SK-N-SH (cell line): ENCODE measurements at regions not wholly inside any gene's neighbourhood (a gene's known extent, or its start where the extent isn't known, plus 50 kb on each side); places are given as distances from the start of the nearest gene placed in this dataset.

ENCODE experiments used
- CTCF ChIA-PET: fragments of 300-600, 350-600 bp; formaldehyde crosslinking; extraction: SDS; loops from one replicate; lab custom pipeline; 2021; lab: Yijun Ruan, JAX
- POLR2A ChIA-PET: fragments of 350-600 bp; sonication (Branson Sonifier 250); formaldehyde crosslinking; extraction: SDS; loops from one replicate; lab custom pipeline; 2020; ENCODE audit warnings: antibody characterized with exemption, inconsistent platforms; lab: Yijun Ruan, JAX
- DNase-seq: peaks from one replicate; pipeline ENCODE4 v3.0.0; 2012
- H2AFZ ChIP-seq: fragments of 200-600 bp; sonication (generic); 2 replicates; pipeline ENCODE4 v1.8.1; 2016; ENCODE audit warnings: antibody characterized with exemption, mild to moderate bottlenecking, low read depth
- H3F3A ChIP-seq: fragments of 200-600 bp; sonication (generic); replicated peaks from 2 replicates; pipeline ENCODE3; 2016; ENCODE audit warnings: antibody characterized with exemption, mild to moderate bottlenecking; ENCODE audit not compliant: insufficient read depth
- H3K27ac ChIP-seq, 2 experiments: fragments of 200-500 bp in 1 of 2; fragments of 200-600 bp in 1 of 2; sonication (Bioruptor generic) in 1 of 2; sonication (generic), shearing (Covaris generic) in 1 of 2; 2 replicates each; pipeline versions ENCODE4 v1.5.1 to v1.6.1; 2014 to 2016; ENCODE audit warnings: low read depth in 2 of 2, inconsistent platforms in 1 of 2, low read length in 1 of 2, mild to moderate bottlenecking in 1 of 2, mixed read lengths in 1 of 2
- H3K27me3 ChIP-seq: fragments of 200-600 bp; sonication (generic), shearing (Covaris generic); 2 replicates; pipeline ENCODE4 v1.6.1; 2016; ENCODE audit warnings: mixed run types; ENCODE audit not compliant: insufficient read depth
- H3K36me3 ChIP-seq, 2 experiments: fragments of 200-500 bp in 1 of 2; fragments of 200-600 bp in 1 of 2; sonication (Bioruptor generic) in 1 of 2; sonication (generic) in 1 of 2; replicated peaks in 1 of 2; 2 replicates each; pipeline versions ENCODE3 to v1.5.1; 2014 to 2016; ENCODE audit warnings: low read length in 1 of 2, mild to moderate bottlenecking in 1 of 2; ENCODE audit not compliant: insufficient read depth in 2 of 2, control insufficient read depth in 1 of 2
- H3K4me1 ChIP-seq, 2 experiments: fragments of 200-500 bp in 1 of 2; fragments of 200-600 bp in 1 of 2; sonication (Bioruptor generic) in 1 of 2; sonication (generic), shearing (Covaris generic) in 1 of 2; 2 replicates each; pipeline versions ENCODE4 v1.5.1 to v1.6.1; 2014 to 2016; ENCODE audit warnings: low read depth in 1 of 2, low read length in 1 of 2, mixed run types in 1 of 2; ENCODE audit not compliant: insufficient read depth in 2 of 2, control insufficient read depth in 1 of 2
- H3K4me2 ChIP-seq: fragments of 200-600 bp; sonication (generic), shearing (Covaris generic); 2 replicates; pipeline ENCODE4 v1.6.1; 2017; ENCODE audit warnings: mixed run types
- H3K4me3 ChIP-seq, 2 experiments: fragments of 200-500 bp in 1 of 2; fragments of 200-600 bp in 1 of 2; sonication (Bioruptor generic) in 1 of 2; sonication (generic), shearing (Covaris generic) in 1 of 2; 2 replicates each; pipeline versions ENCODE4 v1.5.1 to v1.8.1; 2014 to 2016; ENCODE audit warnings: low read depth in 2 of 2, inconsistent platforms in 1 of 2, low read length in 1 of 2, mild to moderate bottlenecking in 1 of 2, mixed read lengths in 1 of 2, moderate library complexity in 1 of 2
- H3K79me2 ChIP-seq: fragments of 200-600 bp; sonication (generic); 2 replicates; pipeline ENCODE4 v1.8.1; 2017; ENCODE audit warnings: mild to moderate bottlenecking; ENCODE audit not compliant: insufficient read depth
- H3K9ac ChIP-seq: fragments of 200-600 bp; sonication (generic); 2 replicates; pipeline ENCODE4 v1.6.1; 2017; ENCODE audit warnings: mixed run types
- H3K9me2 ChIP-seq: fragments of 200-600 bp; sonication (generic); 2 replicates; pipeline ENCODE4 v1.6.1; 2017; ENCODE audit warnings: mixed run types
- H3K9me3 ChIP-seq: fragments of 200-600 bp; sonication (generic); 2 replicates; pipeline ENCODE4 v1.6.1; 2017; ENCODE audit warnings: mixed run types, mild to moderate bottlenecking, moderate library complexity
- H4K20me1 ChIP-seq: fragments of 200-600 bp; sonication (generic); 2 replicates; pipeline ENCODE4 v1.6.1; 2017; ENCODE audit warnings: mild to moderate bottlenecking, mixed run types; ENCODE audit not compliant: insufficient read depth
- CHD2 ChIP-seq: fragments of 150-350 bp; IDR thresholded peaks from 2 replicates; pipeline ENCODE4 v1.6.1; 2018; ENCODE audit warnings: low read length; ENCODE audit not compliant: partially characterized antibody
- EZH2phosphoT487 ChIP-seq: fragments of 200-600 bp; sonication (generic); IDR thresholded peaks from 2 replicates; pipeline ENCODE4 v1.6.1; 2017; ENCODE audit warnings: low read depth, mixed run types, mild to moderate bottlenecking, antibody characterized with exemption, moderate library complexity, borderline replicate concordance
- GABPA ChIP-seq: IDR thresholded peaks from 2 replicates; pipeline ENCODE4 v1.4.0; 2012; ENCODE audit warnings: low read depth, mild to moderate bottlenecking
- POLR2AphosphoS5 ChIP-seq: IDR thresholded peaks from 2 replicates; pipeline ENCODE4 v1.6.1; 2012; ENCODE audit warnings: low read depth, low read length
- RAD21 ChIP-seq: IDR thresholded peaks from 2 replicates; pipeline ENCODE4 v1.6.1; 2012; ENCODE audit warnings: mild to moderate bottlenecking, low read length
- WGBS: methylation state at CpG from one replicate; pipeline ENCODE4 v1.1.6; 2017; ENCODE audit warnings: low lambda C conversion rate; 5-methylcytosine and 5-hydroxymethylcytosine counted together
- TF ChIP-seq, protein P1 (sequence below): IDR thresholded peaks from 2 replicates; pipeline ENCODE4 v1.4.0; 2012; ENCODE audit warnings: low read depth, borderline replicate concordance
- TF ChIP-seq, protein P2 (sequence below): fragments of 200-600 bp; sonication (generic); IDR thresholded peaks from 2 replicates; pipeline ENCODE4 v1.6.1; 2017; ENCODE audit warnings: antibody characterized with exemption, mild to moderate bottlenecking, moderate library complexity
- TF ChIP-seq, protein P3 (sequence below): IDR thresholded peaks from 2 replicates; pipeline ENCODE4; 2012

DNA sequence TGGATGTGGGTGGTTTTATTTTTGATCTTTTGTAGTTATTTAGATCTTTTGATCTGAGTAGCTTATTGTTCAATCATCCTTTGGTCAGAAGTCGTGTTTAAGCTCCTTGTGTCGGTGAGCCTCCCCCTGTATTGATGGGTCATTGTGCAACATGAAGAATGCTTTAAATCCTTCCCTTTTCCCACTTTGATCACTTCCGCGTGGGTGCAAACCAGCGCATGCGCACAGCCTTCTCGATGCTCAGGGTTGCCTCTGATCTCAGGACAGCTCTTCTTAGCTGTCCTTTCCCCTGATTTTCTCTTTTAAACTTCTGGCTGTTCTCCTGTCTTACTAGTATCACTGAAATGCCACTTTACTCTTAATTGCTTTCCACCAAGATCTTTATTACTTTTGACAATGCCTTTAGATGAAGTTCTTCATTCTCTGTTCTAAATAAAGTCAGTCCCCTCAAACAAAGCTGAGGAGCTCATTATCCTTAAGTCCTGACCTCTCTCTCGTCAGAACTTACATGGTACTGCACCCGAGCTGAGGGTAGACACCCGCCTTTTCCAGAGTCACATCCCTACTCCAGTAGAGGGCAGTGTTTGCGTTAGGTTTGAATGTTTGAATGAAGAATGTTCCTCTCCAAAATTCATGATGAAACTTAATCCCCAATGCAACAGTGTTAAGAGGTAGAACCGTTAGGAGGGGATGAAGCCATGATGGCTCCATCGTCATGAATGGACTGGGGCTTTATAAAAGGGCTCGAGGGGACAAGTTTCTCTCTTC lies 547.9 kb upstream of the TMPRSS15 start:
- H3K9ac ChIP-seq: no peak overlapping the region
- no peaks in the 10 kb centered on the region for H3K79me2 ChIP-seq
- DNase-seq: peak; percentile 8
- no peak overlapping the region for H3K27ac ChIP-seq
- TF ChIP-seq, protein P1, sequence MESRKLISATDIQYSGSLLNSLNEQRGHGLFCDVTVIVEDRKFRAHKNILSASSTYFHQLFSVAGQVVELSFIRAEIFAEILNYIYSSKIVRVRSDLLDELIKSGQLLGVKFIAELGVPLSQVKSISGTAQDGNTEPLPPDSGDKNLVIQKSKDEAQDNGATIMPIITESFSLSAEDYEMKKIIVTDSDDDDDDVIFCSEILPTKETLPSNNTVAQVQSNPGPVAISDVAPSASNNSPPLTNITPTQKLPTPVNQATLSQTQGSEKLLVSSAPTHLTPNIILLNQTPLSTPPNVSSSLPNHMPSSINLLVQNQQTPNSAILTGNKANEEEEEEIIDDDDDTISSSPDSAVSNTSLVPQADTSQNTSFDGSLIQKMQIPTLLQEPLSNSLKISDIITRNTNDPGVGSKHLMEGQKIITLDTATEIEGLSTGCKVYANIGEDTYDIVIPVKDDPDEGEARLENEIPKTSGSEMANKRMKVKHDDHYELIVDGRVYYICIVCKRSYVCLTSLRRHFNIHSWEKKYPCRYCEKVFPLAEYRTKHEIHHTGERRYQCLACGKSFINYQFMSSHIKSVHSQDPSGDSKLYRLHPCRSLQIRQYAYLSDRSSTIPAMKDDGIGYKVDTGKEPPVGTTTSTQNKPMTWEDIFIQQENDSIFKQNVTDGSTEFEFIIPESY: no peak
- peak; percentile 47 for TF ChIP-seq RAD21
- no peak for TF ChIP-seq EZH2phosphoT487
- TF ChIP-seq, protein P2, sequence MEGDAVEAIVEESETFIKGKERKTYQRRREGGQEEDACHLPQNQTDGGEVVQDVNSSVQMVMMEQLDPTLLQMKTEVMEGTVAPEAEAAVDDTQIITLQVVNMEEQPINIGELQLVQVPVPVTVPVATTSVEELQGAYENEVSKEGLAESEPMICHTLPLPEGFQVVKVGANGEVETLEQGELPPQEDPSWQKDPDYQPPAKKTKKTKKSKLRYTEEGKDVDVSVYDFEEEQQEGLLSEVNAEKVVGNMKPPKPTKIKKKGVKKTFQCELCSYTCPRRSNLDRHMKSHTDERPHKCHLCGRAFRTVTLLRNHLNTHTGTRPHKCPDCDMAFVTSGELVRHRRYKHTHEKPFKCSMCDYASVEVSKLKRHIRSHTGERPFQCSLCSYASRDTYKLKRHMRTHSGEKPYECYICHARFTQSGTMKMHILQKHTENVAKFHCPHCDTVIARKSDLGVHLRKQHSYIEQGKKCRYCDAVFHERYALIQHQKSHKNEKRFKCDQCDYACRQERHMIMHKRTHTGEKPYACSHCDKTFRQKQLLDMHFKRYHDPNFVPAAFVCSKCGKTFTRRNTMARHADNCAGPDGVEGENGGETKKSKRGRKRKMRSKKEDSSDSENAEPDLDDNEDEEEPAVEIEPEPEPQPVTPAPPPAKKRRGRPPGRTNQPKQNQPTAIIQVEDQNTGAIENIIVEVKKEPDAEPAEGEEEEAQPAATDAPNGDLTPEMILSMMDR: peak; percentile 56
- TF ChIP-seq GABPA: no peak
- no peak for TF ChIP-seq POLR2AphosphoS5
- H3K9me2 ChIP-seq: no peaks in the 10 kb centered on the region
- no peaks in the 10 kb centered on the region for H3K36me3 ChIP-seq
- H3K4me1 ChIP-seq: no peaks in the 10 kb centered on the region
- WGBS: 29% methylated on average over 12 of the region's 14 CpGs
- H3K4me3 ChIP-seq: peak overlapping the region in 1 of 2 experiments; percentile 41; a peak in 1 of 4 replicates
- H3K4me2 ChIP-seq: no peak overlapping the region
- H4K20me1 ChIP-seq: no peaks in the 10 kb centered on the region
- no peaks in the 10 kb centered on the region for H3F3A ChIP-seq
- ChIA-PET CTCF (interaction anchor here (0.5 to 2.1 kb wide), 9 partner anchors 9 to 451 kb away, joined by 3 to 9 read pairs (median 3); no protein-coding TSS in a partner anchor), POLR2A (no interaction called here)
- H3K9me3 ChIP-seq: no peaks in the 10 kb centered on the region
- no peaks in the 10 kb centered on the region for H3K27me3 ChIP-seq
- H2AFZ ChIP-seq: no peak overlapping the region

DNA sequence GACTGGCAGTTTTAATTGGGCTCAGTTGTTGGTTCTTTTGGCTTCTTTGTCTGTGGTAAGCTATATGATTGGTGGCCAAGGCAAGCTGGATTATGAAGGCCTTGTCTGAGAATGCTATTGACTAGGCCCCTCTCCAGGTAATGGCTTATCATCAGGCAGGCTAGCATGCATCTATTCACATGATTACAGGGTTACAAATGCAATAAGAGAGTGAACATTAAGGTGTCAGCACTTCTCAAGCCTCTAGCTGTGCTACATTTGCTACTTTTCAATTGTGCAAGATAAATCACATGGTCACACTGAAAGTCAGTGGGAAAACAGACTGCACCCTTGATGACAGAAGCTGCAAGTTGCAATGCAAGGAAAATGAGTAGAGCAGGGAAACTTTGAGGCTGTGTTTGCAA lies 550.9 kb upstream of the TMPRSS15 start:
- Histone ChIP-seq H3K9me2 (no peaks in the 10 kb centered on the region), H4K20me1 (no peaks in the 10 kb centered on the region), H3K9me3 (no peaks in the 10 kb centered on the region), H3K9ac (no peak overlapping the region), H3K79me2 (no peaks in the 10 kb centered on the region), H3F3A (no peaks in the 10 kb centered on the region), H3K4me3 (no peak overlapping the region), H3K27ac (no peak overlapping the region), H3K4me1 (no peaks in the 10 kb centered on the region), H3K27me3 (no peaks in the 10 kb centered on the region), H3K4me2 (no peak overlapping the region), H2AFZ (no peak overlapping the region), H3K36me3 (no peaks in the 10 kb centered on the region)
- ChIA-PET POLR2A (no interaction called here), CTCF (interaction anchor here (1.5 kb wide), 1 partner anchor 13 kb away, joined by 3 read pairs; no protein-coding TSS in a partner anchor)
- DNase-seq: no peak
- TF ChIP-seq, protein P3, sequence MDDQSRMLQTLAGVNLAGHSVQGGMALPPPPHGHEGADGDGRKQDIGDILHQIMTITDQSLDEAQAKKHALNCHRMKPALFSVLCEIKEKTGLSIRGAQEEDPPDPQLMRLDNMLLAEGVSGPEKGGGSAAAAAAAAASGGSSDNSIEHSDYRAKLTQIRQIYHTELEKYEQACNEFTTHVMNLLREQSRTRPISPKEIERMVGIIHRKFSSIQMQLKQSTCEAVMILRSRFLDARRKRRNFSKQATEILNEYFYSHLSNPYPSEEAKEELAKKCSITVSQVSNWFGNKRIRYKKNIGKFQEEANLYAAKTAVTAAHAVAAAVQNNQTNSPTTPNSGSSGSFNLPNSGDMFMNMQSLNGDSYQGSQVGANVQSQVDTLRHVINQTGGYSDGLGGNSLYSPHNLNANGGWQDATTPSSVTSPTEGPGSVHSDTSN: no peak
- TF ChIP-seq, protein P2: no peak
- TF ChIP-seq CHD2: no peak
